SH-SY5Y (cell line): ENCODE measurements at regions not wholly inside any gene's neighbourhood (a gene's known extent, or its start where the extent isn't known, plus 50 kb on each side); places are given as distances from the start of the nearest gene placed in this dataset.

Source experiments
- GATA2 ChIP-seq: IDR thresholded peaks from 2 replicates; pipeline ENCODE4 v1.6.1; 2011; ENCODE audit warnings: mild to moderate bottlenecking, low read depth, low read length
- GATA3 ChIP-seq: IDR thresholded peaks from 2 replicates; pipeline ENCODE4 v1.6.1; 2011; ENCODE audit warnings: low read depth, mild to moderate bottlenecking, low read length, moderate library complexity

- no peak for TF ChIP-seq GATA2
- TF ChIP-seq GATA3: no peak
These were observed 424.5 kb upstream of the ANO5 start for GRCh38 chr11:21768388-21768787.
